Esophagus squamous epithelium (tissue), 4 donors: ENCODE measurements at regions not wholly inside any gene's neighbourhood (a gene's known extent, or its start where the extent isn't known, plus 50 kb on each side); places are given as distances from the start of the nearest gene placed in this dataset.

ENCODE experiments used
- CTCF ChIP-seq, 6 experiments: fragments of 450-650 bp in 4 of 6; fragments of 200-600 bp in 2 of 6; sonication (generic) in 2 of 6; IDR thresholded peaks; one replicate each; pipeline ENCODE4 v1.5.1; 2016 to 2019; ENCODE audit warnings: antibody characterized with exemption in 6 of 6, mild to moderate bottlenecking in 4 of 6, moderate library complexity in 4 of 6
- POLR2A ChIP-seq, 4 donors: fragments of 450-650 bp; IDR thresholded peaks; one replicate each; pipeline ENCODE4 v1.6.1; 2017; ENCODE audit warnings: antibody characterized with exemption in 4 of 4, mild to moderate bottlenecking in 4 of 4, moderate library complexity in 3 of 4

GRCh38 chr13:106287351-106287750 is 248.1 kb downstream of the EFNB2 start:
- TF ChIP-seq CTCF (IDR thresholded peaks at IDR 0.05) (no peak), POLR2A (IDR thresholded peaks at IDR 0.05) (no peak)
